GM21737 (cell line): ENCODE measurements at regions not wholly inside any gene's neighbourhood (a gene's known extent, or its start where the extent isn't known, plus 50 kb on each side); places are given as distances from the start of the nearest gene placed in this dataset.

ENCODE experiments used
- ATAC-seq: cut with Tn5 transposase; IDR thresholded peaks from one replicate; pipeline ENCODE4 v1.9.1; 2021; ENCODE audit warnings: mild to moderate bottlenecking, moderate library complexity; ENCODE audit not compliant: unreplicated experiment

- no peak for ATAC-seq
Measured at GRCh38 chr2:16262526-16263178, 322.3 kb downstream of the MYCN start.

GRCh38 chr2:16261791-16262190 is 321.4 kb downstream of the MYCN start:
- no peak for ATAC-seq

DNA sequence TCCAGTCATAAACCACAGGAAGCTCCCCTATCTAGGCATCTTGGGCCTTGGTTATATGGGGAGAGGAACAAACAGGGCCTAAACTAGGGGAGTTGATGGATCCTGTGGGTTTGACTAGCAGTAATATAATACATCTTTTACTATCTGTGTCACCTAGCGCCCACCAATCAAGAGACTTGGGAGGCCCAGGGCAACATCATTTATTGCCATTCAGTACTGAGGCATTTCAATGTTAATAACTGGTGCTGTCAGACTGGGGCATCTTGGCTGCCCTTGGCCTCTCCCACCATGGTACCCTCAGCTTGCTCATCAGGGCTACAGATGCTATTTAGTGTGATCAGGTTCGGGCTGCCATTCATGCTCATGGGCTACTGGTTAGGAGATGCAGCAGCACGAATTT is 320.7 kb downstream of the MYCN start:
- no peak for ATAC-seq

DNA sequence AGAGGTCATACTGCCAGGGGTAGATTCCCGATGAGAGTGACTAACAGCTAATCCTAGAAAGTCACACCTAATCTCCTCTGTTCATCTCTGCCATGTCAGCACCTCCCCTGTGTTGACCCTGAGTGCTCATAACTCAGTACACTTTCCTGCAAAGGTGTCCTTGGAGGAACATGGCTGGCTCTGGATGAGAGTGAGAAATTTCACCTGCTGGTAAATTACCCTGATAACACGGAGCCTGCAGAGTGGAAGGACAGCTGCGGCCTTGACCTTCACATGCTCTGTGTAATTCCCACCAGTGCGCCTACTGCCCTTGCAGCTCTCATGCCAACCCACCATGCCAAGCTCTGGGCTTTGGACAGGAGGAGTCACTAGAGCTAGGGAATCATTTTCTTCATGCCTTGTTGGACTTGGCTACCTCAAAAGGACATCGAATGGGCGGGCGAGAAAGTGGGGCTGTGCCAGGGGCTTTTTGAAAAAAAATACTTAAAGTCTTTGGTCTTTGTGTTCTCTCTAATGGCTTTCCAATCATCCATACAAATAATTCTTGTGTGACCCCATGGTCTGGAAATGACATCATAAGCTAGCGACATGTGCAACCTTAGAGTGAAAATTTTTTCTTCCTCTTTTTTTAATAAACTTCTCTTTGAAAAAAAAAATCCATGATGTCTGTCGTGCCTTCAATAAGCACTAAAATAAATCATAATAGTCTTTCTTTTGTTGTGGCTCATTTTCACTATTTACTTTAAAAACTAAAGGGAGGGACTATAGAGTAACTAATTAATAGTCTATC is 319.9 kb downstream of the MYCN start:
- no peak for ATAC-seq

GRCh38 chr2:16259010-16259409 is 318.7 kb downstream of the MYCN start:
- no peak for ATAC-seq

GRCh38 chr2:16258350-16258749 is 318.0 kb downstream of the MYCN start:
- ATAC-seq = no peak

- no peak for ATAC-seq
Measured at GRCh38 chr2:16257322-16258028, 317.1 kb downstream of the MYCN start.

GRCh38 chr2:16256601-16257321 is 316.4 kb downstream of the MYCN start:
- no peak for ATAC-seq

- ATAC-seq = no peak
Measured at GRCh38 chr2:16255120-16255519, 314.8 kb downstream of the MYCN start.

GRCh38 chr2:16254356-16254965 is 314.1 kb downstream of the MYCN start:
- ATAC-seq = no peak

GRCh38 chr2:16253291-16253690 is 312.9 kb downstream of the MYCN start:
- no peak for ATAC-seq

- no peak for ATAC-seq
Measured at GRCh38 chr2:16252891-16253290, 312.5 kb downstream of the MYCN start.

DNA sequence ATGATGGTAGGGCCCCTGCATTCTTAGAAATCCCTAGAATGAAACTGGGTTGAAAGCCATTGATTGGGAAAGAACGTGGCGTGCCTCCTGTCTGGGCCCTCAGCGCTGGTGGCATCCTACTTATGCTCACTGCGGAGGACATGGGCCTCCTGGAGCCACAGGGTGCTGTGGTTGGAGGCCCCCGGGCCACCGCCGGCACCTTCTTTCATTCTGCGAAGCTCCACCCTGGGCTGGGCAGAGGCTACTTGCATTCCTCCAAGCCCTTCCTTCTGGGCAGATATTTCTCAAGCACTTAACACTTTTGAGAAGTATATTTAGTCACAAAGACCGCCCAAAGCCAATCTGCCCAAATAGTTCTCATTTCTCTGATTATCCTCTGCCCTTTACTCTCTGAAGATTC is 311.9 kb downstream of the MYCN start:
- ATAC-seq = no peak

DNA sequence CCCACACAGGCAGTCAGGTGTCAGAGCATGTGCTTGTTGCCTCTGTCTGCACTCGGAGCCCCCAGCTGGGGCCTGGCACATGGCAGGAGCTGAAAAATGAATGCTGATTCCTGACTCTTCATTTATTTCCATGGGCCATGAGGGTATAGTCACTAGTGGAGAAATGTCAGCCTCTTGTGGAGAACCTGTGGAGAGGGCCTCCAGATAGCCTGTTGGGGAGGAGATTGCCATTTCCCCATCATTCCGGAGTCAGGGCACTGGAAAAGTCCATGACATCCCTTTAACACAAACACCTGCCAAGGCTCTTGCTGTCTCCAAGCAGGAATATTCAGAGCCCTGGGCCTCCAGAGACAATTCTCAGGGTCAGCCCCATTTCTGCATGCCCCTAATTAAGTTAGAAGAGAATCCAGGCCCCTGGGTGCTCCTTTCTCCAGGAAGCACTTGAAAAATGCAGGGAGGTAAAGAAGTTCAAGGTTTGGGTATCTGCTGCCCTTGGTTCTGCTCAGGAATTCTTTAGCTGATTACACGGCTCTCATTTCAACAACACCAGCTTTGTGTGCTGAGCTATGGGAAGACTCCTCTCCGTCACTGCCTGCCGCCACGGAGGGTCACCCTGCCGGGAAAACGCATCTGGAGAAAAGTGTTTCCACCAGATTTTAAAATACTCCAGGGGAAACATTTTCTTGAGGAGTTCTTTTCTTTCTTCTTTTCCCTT is 311.3 kb downstream of the MYCN start:
- no peak for ATAC-seq

DNA sequence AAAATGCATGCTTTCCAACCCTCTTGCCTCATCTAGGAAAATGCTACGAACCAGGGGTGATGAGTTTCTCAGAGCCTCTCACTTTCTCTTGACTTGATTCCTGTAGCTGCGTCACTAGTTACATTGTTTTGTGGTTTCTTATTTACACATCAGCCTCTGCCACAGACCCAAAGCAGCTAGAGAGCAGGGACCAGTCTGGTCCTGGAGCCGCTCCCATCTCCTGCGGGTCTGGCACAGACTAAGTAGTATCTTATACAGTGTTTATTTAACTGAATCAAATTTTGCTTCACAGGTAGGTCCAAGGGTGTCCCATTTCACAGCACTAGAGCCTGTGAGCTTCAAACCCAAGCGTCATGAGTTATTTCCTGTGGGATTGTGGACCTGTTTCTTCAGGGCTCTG is 310.5 kb downstream of the MYCN start:
- no peak for ATAC-seq

GRCh38 chr2:16250466-16250865 is 310.1 kb downstream of the MYCN start:
- no peak for ATAC-seq

- no peak for ATAC-seq
Measured at GRCh38 chr2:16250056-16250425, 309.7 kb downstream of the MYCN start.

- no peak for ATAC-seq
Measured at GRCh38 chr2:16249246-16250055, 309.1 kb downstream of the MYCN start.

DNA sequence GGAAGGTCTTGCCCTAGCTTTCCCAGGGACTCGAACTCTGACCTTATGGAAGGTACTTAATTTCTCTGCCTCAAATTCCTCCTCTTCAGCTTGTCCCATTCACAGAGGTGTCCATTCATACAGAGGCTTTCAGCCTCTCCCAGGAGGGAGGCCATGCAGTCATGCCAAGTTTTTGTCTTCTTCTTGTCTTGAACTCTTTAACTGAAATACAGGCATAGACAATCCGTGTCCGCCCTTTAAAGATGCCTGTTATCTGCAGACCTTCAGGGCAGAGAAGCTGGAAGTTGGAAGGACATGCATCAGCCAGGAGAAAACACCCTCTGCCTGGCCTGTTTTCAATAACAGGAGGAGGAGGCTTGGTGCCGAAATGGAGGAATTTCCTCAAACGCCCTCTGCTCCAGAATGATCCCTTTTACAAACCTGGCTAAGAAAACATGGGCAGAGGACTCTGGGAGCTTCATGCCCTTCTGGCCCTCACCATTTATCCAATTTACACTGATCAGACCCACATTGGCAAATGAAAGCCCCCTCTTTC is 308.3 kb downstream of the MYCN start:
- no peak for ATAC-seq
